ENCODE measurements at regions not wholly inside any gene's neighbourhood (a gene's known extent, or its start where the extent isn't known, plus 50 kb on each side); places are given as distances from the start of the nearest gene placed in this dataset.
"Not testable (repeated sequence)": the region's sequence is repeated elsewhere in the genome, so short reads cannot be mapped to it uniquely, and the experiment has no call there.

GRCh38 chr20:30815577-30816181, 441.8 kb upstream of the DEFB115 start:
- no peaks in the 10 kb centered on the region for H3K4me1 ChIP-seq (ENCODE audit: control insufficient read depth in 5 of 5, insufficient read depth in 5 of 5, low read length in 5 of 5)
- TF ChIP-seq CTCF (IDR thresholded peaks at IDR 0.05; ENCODE audit: control extremely low read depth, extremely low read depth), result no peak
- no peak overlapping the region for H3K27ac ChIP-seq (ENCODE audit: low read depth in 1 of 2, low read length in 1 of 2)
- DNase-seq (no peak), ATAC-seq (ENCODE audit: insufficient read depth, low FRiP score) (peak; percentile 19)
- H3K9me3 ChIP-seq (ENCODE audit: control insufficient read depth in 4 of 4, insufficient read depth in 3 of 4, low read length in 3 of 4), result peaks cover 0 to 40% (median 9%) of the 10 kb centered on the region in 4 donors
- H3K36me3 ChIP-seq (ENCODE audit: control insufficient read depth in 4 of 4, insufficient read depth in 4 of 4, low read length in 4 of 4), result no peaks in the 10 kb centered on the region
- 63 to 78% methylated on average over 38 of the region's 38 CpGs for WGBS, 2 donors
- H3K4me3 ChIP-seq, result no peak overlapping the region
- H3K9ac ChIP-seq (ENCODE audit: insufficient read depth in 1 of 2, low read length in 2 of 2), result no peak overlapping the region
- H3K27me3 ChIP-seq (ENCODE audit: control insufficient read depth in 3 of 3, insufficient read depth in 3 of 3, low read length in 2 of 3), result no peaks in the 10 kb centered on the region

- Histone ChIP-seq H3K4me1 (ENCODE audit: control insufficient read depth in 5 of 5, insufficient read depth in 5 of 5, low read length in 5 of 5) (no peaks in the 10 kb centered on the region), H3K27ac (ENCODE audit: low read depth in 1 of 2, low read length in 1 of 2) (no peak overlapping the region), H3K9me3 (ENCODE audit: control insufficient read depth in 4 of 4, insufficient read depth in 3 of 4, low read length in 3 of 4) (peaks cover 0 to 41% (median 10%) of the 10 kb centered on the region in 4 donors), H3K27me3 (ENCODE audit: control insufficient read depth in 3 of 3, insufficient read depth in 3 of 3, low read length in 2 of 3) (no peaks in the 10 kb centered on the region), H3K36me3 (ENCODE audit: control insufficient read depth in 4 of 4, insufficient read depth in 4 of 4, low read length in 4 of 4) (no peaks in the 10 kb centered on the region), H3K9ac (ENCODE audit: insufficient read depth in 1 of 2, low read length in 2 of 2) (no peak overlapping the region), H3K4me3 (no peak overlapping the region)
- no peak for ATAC-seq (ENCODE audit: insufficient read depth, low FRiP score)
- WGBS, 2 donors, result 43 to 68% methylated on average over 44 of the region's 44 CpGs
- no peak for DNase-seq
- TF ChIP-seq CTCF (IDR thresholded peaks at IDR 0.05; ENCODE audit: control extremely low read depth, extremely low read depth), result no peak
These were observed 441.2 kb upstream of the DEFB115 start for GRCh38 chr20:30816182-30816645.

- not testable (repeated sequence) for H3K36me3 ChIP-seq (ENCODE audit: control insufficient read depth in 4 of 4, insufficient read depth in 4 of 4, low read length in 4 of 4); ATAC-seq (ENCODE audit: insufficient read depth, low FRiP score); H3K4me1 ChIP-seq (ENCODE audit: control insufficient read depth in 5 of 5, insufficient read depth in 5 of 5, low read length in 5 of 5); H3K9ac ChIP-seq (ENCODE audit: insufficient read depth in 1 of 2, low read length in 2 of 2); H3K4me3 ChIP-seq; H3K27ac ChIP-seq (ENCODE audit: low read depth in 1 of 2, low read length in 1 of 2); H3K27me3 ChIP-seq (ENCODE audit: control insufficient read depth in 3 of 3, insufficient read depth in 3 of 3, low read length in 2 of 3); DNase-seq
- 73 to 75% methylated on average over 1 of the region's 1 CpG for WGBS, 2 donors
- peaks cover 0 to 12% (median 2%) of the 10 kb centered on the region in 4 donors for H3K9me3 ChIP-seq (ENCODE audit: control insufficient read depth in 4 of 4, insufficient read depth in 3 of 4, low read length in 3 of 4)
These were observed 435.8 kb upstream of the DEFB115 start for GRCh38 chr20:30821615-30822014.

GRCh38 chr20:30824666-30825065, 432.8 kb upstream of the DEFB115 start:
- peaks cover 0 to 15% (median 4%) of the 10 kb centered on the region in 4 donors for H3K9me3 ChIP-seq (ENCODE audit: control insufficient read depth in 4 of 4, insufficient read depth in 3 of 4, low read length in 3 of 4)
- H3K4me3 ChIP-seq; H3K9ac ChIP-seq (ENCODE audit: insufficient read depth in 1 of 2, low read length in 2 of 2); ATAC-seq (ENCODE audit: insufficient read depth, low FRiP score); H3K27me3 ChIP-seq (ENCODE audit: control insufficient read depth in 3 of 3, insufficient read depth in 3 of 3, low read length in 2 of 3); DNase-seq; H3K4me1 ChIP-seq (ENCODE audit: control insufficient read depth in 5 of 5, insufficient read depth in 5 of 5, low read length in 5 of 5); H3K27ac ChIP-seq (ENCODE audit: low read depth in 1 of 2, low read length in 1 of 2); H3K36me3 ChIP-seq (ENCODE audit: control insufficient read depth in 4 of 4, insufficient read depth in 4 of 4, low read length in 4 of 4): not testable (repeated sequence)
- 72 to 83% methylated on average over 7 of the region's 7 CpGs for WGBS, 2 donors

GRCh38 chr20:30845923-30846322, 411.5 kb upstream of the DEFB115 start:
- H3K9me3 ChIP-seq (ENCODE audit: control insufficient read depth in 4 of 4, insufficient read depth in 3 of 4, low read length in 3 of 4); H3K9ac ChIP-seq (ENCODE audit: insufficient read depth in 1 of 2, low read length in 2 of 2); H3K4me1 ChIP-seq (ENCODE audit: control insufficient read depth in 5 of 5, insufficient read depth in 5 of 5, low read length in 5 of 5); H3K4me3 ChIP-seq; H3K36me3 ChIP-seq (ENCODE audit: control insufficient read depth in 4 of 4, insufficient read depth in 4 of 4, low read length in 4 of 4); H3K27ac ChIP-seq (ENCODE audit: low read depth in 1 of 2, low read length in 1 of 2); DNase-seq; H3K27me3 ChIP-seq (ENCODE audit: control insufficient read depth in 3 of 3, insufficient read depth in 3 of 3, low read length in 2 of 3); ATAC-seq (ENCODE audit: insufficient read depth, low FRiP score): not testable (repeated sequence)
- WGBS, 2 donors, result 65% methylated on average over 5 of the region's 5 CpGs

- WGBS, 2 donors, result 75 to 79% methylated on average over 12 of the region's 12 CpGs
- not testable (repeated sequence) for ATAC-seq (ENCODE audit: insufficient read depth, low FRiP score); H3K36me3 ChIP-seq (ENCODE audit: control insufficient read depth in 4 of 4, insufficient read depth in 4 of 4, low read length in 4 of 4); DNase-seq; H3K9ac ChIP-seq (ENCODE audit: insufficient read depth in 1 of 2, low read length in 2 of 2); H3K27me3 ChIP-seq (ENCODE audit: control insufficient read depth in 3 of 3, insufficient read depth in 3 of 3, low read length in 2 of 3); H3K4me3 ChIP-seq; H3K27ac ChIP-seq (ENCODE audit: low read depth in 1 of 2, low read length in 1 of 2); H3K4me1 ChIP-seq (ENCODE audit: control insufficient read depth in 5 of 5, insufficient read depth in 5 of 5, low read length in 5 of 5)
- peaks cover 0 to 16% (median 6%) of the 10 kb centered on the region in 4 donors for H3K9me3 ChIP-seq (ENCODE audit: control insufficient read depth in 4 of 4, insufficient read depth in 3 of 4, low read length in 3 of 4)
These were observed 389.2 kb upstream of the DEFB115 start for GRCh38 chr20:30868271-30868670.

- WGBS, 2 donors, result 72 to 74% methylated on average over 7 of the region's 7 CpGs
- H3K27ac ChIP-seq (ENCODE audit: low read depth in 1 of 2, low read length in 1 of 2); ATAC-seq (ENCODE audit: insufficient read depth, low FRiP score); H3K4me1 ChIP-seq (ENCODE audit: control insufficient read depth in 5 of 5, insufficient read depth in 5 of 5, low read length in 5 of 5); H3K36me3 ChIP-seq (ENCODE audit: control insufficient read depth in 4 of 4, insufficient read depth in 4 of 4, low read length in 4 of 4); DNase-seq; H3K4me3 ChIP-seq; H3K27me3 ChIP-seq (ENCODE audit: control insufficient read depth in 3 of 3, insufficient read depth in 3 of 3, low read length in 2 of 3); H3K9ac ChIP-seq (ENCODE audit: insufficient read depth in 1 of 2, low read length in 2 of 2): not testable (repeated sequence)
- peaks cover 0 to 16% (median 5%) of the 10 kb centered on the region in 4 donors for H3K9me3 ChIP-seq (ENCODE audit: control insufficient read depth in 4 of 4, insufficient read depth in 3 of 4, low read length in 3 of 4)
These were observed 386.3 kb upstream of the DEFB115 start for GRCh38 chr20:30871127-30871526.
